Gastrocnemius medialis (tissue), 4 donors: ENCODE measurements at regions not wholly inside any gene's neighbourhood (a gene's known extent, or its start where the extent isn't known, plus 50 kb on each side); places are given as distances from the start of the nearest gene placed in this dataset.

Source experiments
- POLR2A ChIP-seq, 2 donors: fragments of 450-650 bp; IDR thresholded peaks; one replicate each; pipeline ENCODE4 v1.6.1; 2017; ENCODE audit warnings: antibody characterized with exemption in 2 of 2, mild to moderate bottlenecking in 2 of 2, moderate library complexity in 2 of 2
- TF ChIP-seq, protein P1 (sequence below), 5 experiments: fragments of 450-650 bp in 3 of 5; fragments of 200-600 bp in 2 of 5; sonication (generic) in 2 of 5; IDR thresholded peaks in 4 of 5; conservative IDR thresholded peaks in 1 of 5; 1 replicate in 4 of 5; 2 replicates in 1 of 5; pipeline ENCODE4 v1.5.1; 2016 to 2019; ENCODE audit warnings: antibody characterized with exemption in 5 of 5, mild to moderate bottlenecking in 3 of 5, moderate library complexity in 3 of 5

DNA sequence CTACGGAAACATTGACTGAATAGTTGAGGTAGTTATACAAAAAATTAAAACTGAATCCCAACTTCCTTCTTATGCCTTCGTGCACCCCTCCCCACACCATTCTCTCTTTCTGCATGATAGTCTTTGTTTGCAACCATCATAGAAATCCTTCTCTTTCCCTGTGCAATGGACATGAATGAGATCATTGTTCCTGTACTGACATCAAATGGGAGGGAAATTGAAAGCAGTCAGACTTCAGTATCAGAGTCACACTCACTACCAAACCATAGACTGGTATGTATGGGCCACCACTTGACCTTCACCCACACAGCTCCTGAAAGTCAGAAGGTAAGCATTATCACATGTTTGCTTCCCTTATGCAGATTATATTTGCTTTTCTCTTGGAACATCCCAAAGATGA, 782.8 kb downstream of the BCL11A start:
- TF ChIP-seq, protein P1, sequence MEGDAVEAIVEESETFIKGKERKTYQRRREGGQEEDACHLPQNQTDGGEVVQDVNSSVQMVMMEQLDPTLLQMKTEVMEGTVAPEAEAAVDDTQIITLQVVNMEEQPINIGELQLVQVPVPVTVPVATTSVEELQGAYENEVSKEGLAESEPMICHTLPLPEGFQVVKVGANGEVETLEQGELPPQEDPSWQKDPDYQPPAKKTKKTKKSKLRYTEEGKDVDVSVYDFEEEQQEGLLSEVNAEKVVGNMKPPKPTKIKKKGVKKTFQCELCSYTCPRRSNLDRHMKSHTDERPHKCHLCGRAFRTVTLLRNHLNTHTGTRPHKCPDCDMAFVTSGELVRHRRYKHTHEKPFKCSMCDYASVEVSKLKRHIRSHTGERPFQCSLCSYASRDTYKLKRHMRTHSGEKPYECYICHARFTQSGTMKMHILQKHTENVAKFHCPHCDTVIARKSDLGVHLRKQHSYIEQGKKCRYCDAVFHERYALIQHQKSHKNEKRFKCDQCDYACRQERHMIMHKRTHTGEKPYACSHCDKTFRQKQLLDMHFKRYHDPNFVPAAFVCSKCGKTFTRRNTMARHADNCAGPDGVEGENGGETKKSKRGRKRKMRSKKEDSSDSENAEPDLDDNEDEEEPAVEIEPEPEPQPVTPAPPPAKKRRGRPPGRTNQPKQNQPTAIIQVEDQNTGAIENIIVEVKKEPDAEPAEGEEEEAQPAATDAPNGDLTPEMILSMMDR (IDR thresholded peaks at IDR 0.05 in 4 of 5, conservative IDR thresholded peaks at IDR 0.05 in 1 of 5): no peak
- no peak for TF ChIP-seq POLR2A (IDR thresholded peaks at IDR 0.05)
